Activated CD8-positive, alpha-beta T cell treated with anti-CD3 and anti-CD28 coated beads for 36 hours (primary cell): ENCODE measurements at regions not wholly inside any gene's neighbourhood (a gene's known extent, or its start where the extent isn't known, plus 50 kb on each side); places are given as distances from the start of the nearest gene placed in this dataset.

Experiments used
- ATAC-seq: fragments of 200-7000 bp; cut with Tn5 transposase; one replicate; pipeline ENCODE4 v1.10.0; 2021; ENCODE audit warnings: mild to moderate bottlenecking, moderate library complexity
- CTCF ChIA-PET: fragments of 350-600 bp; sonication (Branson Sonifier 250); formaldehyde crosslinking; loops from one replicate; lab custom pipeline; 2021; ENCODE audit warnings: antibody characterized with exemption; lab: Charles Lee
- POLR2A ChIA-PET: fragments of 350-600 bp; sonication (Branson Sonifier 250); formaldehyde crosslinking; loops from one replicate; lab custom pipeline; 2021; ENCODE audit warnings: antibody characterized with exemption; lab: Charles Lee
- DNase-seq: peaks from one replicate; pipeline ENCODE4 v3.0.0-alpha.2; 2020
- H3K27ac Mint-ChIP-seq: one replicate; pipeline ENCODE4 v1.8.0; 2021; ENCODE audit warnings: mild to moderate bottlenecking, mixed read lengths
- H3K27me3 Mint-ChIP-seq: one replicate; pipeline ENCODE4 v1.8.0; 2021; ENCODE audit warnings: mixed read lengths
- H3K36me3 Mint-ChIP-seq: one replicate; pipeline ENCODE4 v1.8.0; 2021; ENCODE audit warnings: low read depth, mixed read lengths
- H3K4me1 Mint-ChIP-seq: one replicate; pipeline ENCODE4 v1.8.0; 2021; ENCODE audit warnings: low read depth, mixed read lengths
- H3K4me3 Mint-ChIP-seq: one replicate; pipeline ENCODE4 v1.8.0; 2021; ENCODE audit warnings: mild to moderate bottlenecking, moderate library complexity, mixed read lengths
- H3K9me3 Mint-ChIP-seq: one replicate; pipeline ENCODE4 v1.8.0; 2021; ENCODE audit warnings: mixed read lengths
- intact Hi-C: fragments of 100-400 bp; cut with micrococcal nuclease; formaldehyde crosslinking; loops from one replicate; pipeline ENCODE4 v1.10.0; 2022
- TF ChIP-seq, protein P1 (sequence below): fragments of 200-600 bp; IDR thresholded peaks from one replicate; pipeline ENCODE4 v1.8.0; 2022; ENCODE audit warnings: antibody characterized with exemption, mild to moderate bottlenecking

GRCh38 chr5:125033602-125034001 is 287.2 kb upstream of the ZNF608 start:
- no peak for ATAC-seq
- H3K36me3 Mint-ChIP-seq = no peaks in the 10 kb centered on the region
- ChIA-PET CTCF (no interaction called here), POLR2A (no interaction called here)
- H3K27me3 Mint-ChIP-seq = no peaks in the 10 kb centered on the region
- TF ChIP-seq, protein P1, sequence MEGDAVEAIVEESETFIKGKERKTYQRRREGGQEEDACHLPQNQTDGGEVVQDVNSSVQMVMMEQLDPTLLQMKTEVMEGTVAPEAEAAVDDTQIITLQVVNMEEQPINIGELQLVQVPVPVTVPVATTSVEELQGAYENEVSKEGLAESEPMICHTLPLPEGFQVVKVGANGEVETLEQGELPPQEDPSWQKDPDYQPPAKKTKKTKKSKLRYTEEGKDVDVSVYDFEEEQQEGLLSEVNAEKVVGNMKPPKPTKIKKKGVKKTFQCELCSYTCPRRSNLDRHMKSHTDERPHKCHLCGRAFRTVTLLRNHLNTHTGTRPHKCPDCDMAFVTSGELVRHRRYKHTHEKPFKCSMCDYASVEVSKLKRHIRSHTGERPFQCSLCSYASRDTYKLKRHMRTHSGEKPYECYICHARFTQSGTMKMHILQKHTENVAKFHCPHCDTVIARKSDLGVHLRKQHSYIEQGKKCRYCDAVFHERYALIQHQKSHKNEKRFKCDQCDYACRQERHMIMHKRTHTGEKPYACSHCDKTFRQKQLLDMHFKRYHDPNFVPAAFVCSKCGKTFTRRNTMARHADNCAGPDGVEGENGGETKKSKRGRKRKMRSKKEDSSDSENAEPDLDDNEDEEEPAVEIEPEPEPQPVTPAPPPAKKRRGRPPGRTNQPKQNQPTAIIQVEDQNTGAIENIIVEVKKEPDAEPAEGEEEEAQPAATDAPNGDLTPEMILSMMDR = no peak
- no peak overlapping the region for H3K4me3 Mint-ChIP-seq
- no peak for DNase-seq
- H3K4me1 Mint-ChIP-seq = no peaks in the 10 kb centered on the region
- intact Hi-C loops = no loop called here
- H3K9me3 Mint-ChIP-seq = no peaks in the 10 kb centered on the region
- H3K27ac Mint-ChIP-seq = no peak overlapping the region

DNA sequence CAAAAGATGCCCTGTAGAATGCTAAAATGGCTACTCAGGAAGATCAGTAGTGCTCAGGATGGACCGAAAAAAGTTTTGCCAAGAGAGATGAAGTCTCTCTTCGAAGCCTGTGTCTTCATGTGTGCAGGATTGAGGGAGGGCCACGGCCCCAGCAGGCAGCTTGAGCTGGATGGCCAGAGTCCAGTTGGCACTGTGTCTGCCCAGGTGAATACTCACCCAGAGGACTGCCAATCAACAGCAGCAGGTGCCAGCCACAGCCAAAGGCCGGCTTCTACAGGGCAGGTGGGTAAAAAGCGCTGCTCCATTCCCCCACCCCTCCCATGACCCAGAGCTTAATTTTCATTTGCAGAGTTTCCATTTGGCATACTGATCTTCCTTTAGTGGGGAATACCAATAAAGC is 287.9 kb upstream of the ZNF608 start:
- Mint-ChIP-seq H3K27ac (no peak overlapping the region), H3K36me3 (no peaks in the 10 kb centered on the region), H3K9me3 (no peaks in the 10 kb centered on the region), H3K4me3 (no peak overlapping the region), H3K4me1 (no peaks in the 10 kb centered on the region), H3K27me3 (no peaks in the 10 kb centered on the region)
- no peak for DNase-seq
- ChIA-PET POLR2A (no interaction called here), CTCF (no interaction called here)
- no peak for ATAC-seq
- intact Hi-C loops = no loop called here
- TF ChIP-seq, protein P1 = no peak

GRCh38 chr5:125036494-125036893 is 290.1 kb upstream of the ZNF608 start:
- ChIA-PET CTCF (no interaction called here), POLR2A (interaction anchor here (0.8 kb wide), 1 partner anchor 126 kb away, joined by 3 read pairs; no protein-coding TSS in a partner anchor)
- intact Hi-C loops = no loop called here
- Mint-ChIP-seq H3K36me3 (no peaks in the 10 kb centered on the region), H3K4me1 (no peaks in the 10 kb centered on the region), H3K27ac (no peak overlapping the region), H3K4me3 (no peak overlapping the region), H3K27me3 (no peaks in the 10 kb centered on the region), H3K9me3 (no peaks in the 10 kb centered on the region)
- DNase-seq = no peak
- no peak for ATAC-seq
- TF ChIP-seq, protein P1 = no peak

DNA sequence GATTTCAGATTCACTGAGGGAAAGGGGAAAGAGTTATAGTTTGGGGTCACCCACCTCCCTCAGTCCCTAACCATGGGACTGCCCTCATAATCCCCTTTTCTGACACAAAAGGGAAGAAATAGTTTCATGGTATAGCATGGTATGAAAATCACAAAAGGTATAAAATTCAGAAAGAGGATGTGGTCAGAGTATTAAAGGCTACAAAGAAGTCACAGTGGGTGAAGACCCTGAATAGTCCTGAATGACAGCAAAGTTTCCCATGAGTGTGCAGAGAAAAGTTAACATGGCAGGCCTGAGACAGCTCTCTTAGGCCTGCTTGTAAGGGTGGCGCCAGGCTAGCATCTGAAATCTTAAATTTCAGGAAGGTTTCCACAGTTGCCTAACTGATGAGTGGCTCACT is 290.6 kb upstream of the ZNF608 start:
- no peak overlapping the region for H3K27ac Mint-ChIP-seq
- no peaks in the 10 kb centered on the region for H3K9me3 Mint-ChIP-seq
- no peak overlapping the region for H3K4me3 Mint-ChIP-seq
- DNase-seq = no peak
- no peaks in the 10 kb centered on the region for H3K4me1 Mint-ChIP-seq
- H3K36me3 Mint-ChIP-seq = no peaks in the 10 kb centered on the region
- ChIA-PET CTCF (no interaction called here), POLR2A (interaction anchor here (0.8 kb wide), 1 partner anchor 127 kb away, joined by 3 read pairs; no protein-coding TSS in a partner anchor)
- no peak for ATAC-seq
- intact Hi-C loops = no loop called here
- TF ChIP-seq, protein P1 = no peak
- H3K27me3 Mint-ChIP-seq = no peaks in the 10 kb centered on the region

GRCh38 chr5:125037530-125037929 is 291.1 kb upstream of the ZNF608 start:
- H3K36me3 Mint-ChIP-seq = no peaks in the 10 kb centered on the region
- DNase-seq (no peak), ATAC-seq (no peak)
- intact Hi-C loops = no loop called here
- ChIA-PET POLR2A (no interaction called here), CTCF (interaction anchor here (0.8 kb wide), 1 partner anchor 14 kb away, joined by 3 read pairs; no protein-coding TSS in a partner anchor)
- H3K4me1 Mint-ChIP-seq = no peaks in the 10 kb centered on the region
- no peaks in the 10 kb centered on the region for H3K27me3 Mint-ChIP-seq
- H3K27ac Mint-ChIP-seq = no peak overlapping the region
- TF ChIP-seq, protein P1 = no peak
- H3K4me3 Mint-ChIP-seq = no peak overlapping the region
- H3K9me3 Mint-ChIP-seq = no peaks in the 10 kb centered on the region
